ENCODE measurements at regions not wholly inside any gene's neighbourhood (a gene's known extent, or its start where the extent isn't known, plus 50 kb on each side); places are given as distances from the start of the nearest gene placed in this dataset.

- H3K4me1 ChIP-seq (ENCODE audit: control insufficient read depth, insufficient read depth, low read length), result no peaks in the 10 kb centered on the region
- POLR2A ChIA-PET, result no interaction called here
- H3K4me3 ChIP-seq (ENCODE audit: low read depth in 2 of 2, low read length in 2 of 2), result no peak overlapping the region
- in situ Hi-C loops (cut with HindIII; ENCODE audit: low pct_unique_long_range_greater_than_20kb, low sequenced_read_pairs) (no loop called here), intact Hi-C loops (cut with micrococcal nuclease; ENCODE audit: unreplicated experiment) (no loop called here)
- H3K27me3 ChIP-seq (ENCODE audit: control insufficient read depth, insufficient read depth, low read length), result no peaks in the 10 kb centered on the region
- TF ChIP-seq CTCF (IDR thresholded peaks at IDR 0.05) (no peak), REST (IDR thresholded peaks at IDR 0.05; ENCODE audit: insufficient read depth in 1 of 2, low read depth in 2 of 2, low read length in 1 of 2) (no peak), POLR2AphosphoS5 (IDR thresholded peaks at IDR 0.05; ENCODE audit: low read depth, low read length) (no peak), TCF7L2 (IDR thresholded peaks at IDR 0.05; ENCODE audit: low read depth, low read length) (no peak), SIN3A (IDR thresholded peaks at IDR 0.05; ENCODE audit: borderline replicate concordance, insufficient read depth, low read depth, low read length) (no peak)
- DNase-seq (ENCODE audit: low read depth, low spot score), result no peak
- no peak overlapping the region for H3K27ac ChIP-seq (ENCODE audit: low read length)
- BruUV-seq (replicated peaks), result no TSS peak
- CTCF ChIA-PET, result no interaction called here
- no peaks in the 10 kb centered on the region for H3K9me3 ChIP-seq (ENCODE audit: control insufficient read depth, insufficient read depth, low read depth, low read length)
- H3K36me3 ChIP-seq (ENCODE audit: control insufficient read depth, insufficient read depth, low read length), result no peaks in the 10 kb centered on the region
- no peak for ATAC-seq
These were observed 981.0 kb downstream of the SUCLG1 start for GRCh38 chr2:83478037-83478436.

GRCh38 chr2:83475371-83475770, 983.7 kb downstream of the SUCLG1 start:
- Histone ChIP-seq H3K27ac (ENCODE audit: low read length) (no peak overlapping the region), H3K27me3 (ENCODE audit: control insufficient read depth, insufficient read depth, low read length) (no peaks in the 10 kb centered on the region), H3K4me3 (ENCODE audit: low read depth in 2 of 2, low read length in 2 of 2) (no peak overlapping the region), H3K9me3 (ENCODE audit: control insufficient read depth, insufficient read depth, low read depth, low read length) (no peaks in the 10 kb centered on the region), H3K4me1 (ENCODE audit: control insufficient read depth, insufficient read depth, low read length) (no peaks in the 10 kb centered on the region), H3K36me3 (ENCODE audit: control insufficient read depth, insufficient read depth, low read length) (no peaks in the 10 kb centered on the region)
- BruUV-seq (replicated peaks), result no TSS peak
- intact Hi-C loops (cut with micrococcal nuclease; ENCODE audit: unreplicated experiment) (no loop called here), in situ Hi-C loops (cut with HindIII; ENCODE audit: low pct_unique_long_range_greater_than_20kb, low sequenced_read_pairs) (no loop called here)
- TF ChIP-seq POLR2AphosphoS5 (IDR thresholded peaks at IDR 0.05; ENCODE audit: low read depth, low read length) (no peak), REST (IDR thresholded peaks at IDR 0.05; ENCODE audit: insufficient read depth in 1 of 2, low read depth in 2 of 2, low read length in 1 of 2) (no peak), SIN3A (IDR thresholded peaks at IDR 0.05; ENCODE audit: borderline replicate concordance, insufficient read depth, low read depth, low read length) (no peak), TCF7L2 (IDR thresholded peaks at IDR 0.05; ENCODE audit: low read depth, low read length) (no peak), CTCF (IDR thresholded peaks at IDR 0.05) (no peak)
- ChIA-PET CTCF (no interaction called here), POLR2A (no interaction called here)
- ATAC-seq (no peak), DNase-seq (ENCODE audit: low read depth, low spot score) (no peak)

All from Panc1 (cell line).